SU-DHL-6 (cell line): ENCODE measurements at regions not wholly inside any gene's neighbourhood (a gene's known extent, or its start where the extent isn't known, plus 50 kb on each side); places are given as distances from the start of the nearest gene placed in this dataset.

Source experiments
- H2AFZ ChIP-seq: fragments of 200-600 bp; sonication (generic); 2 replicates; pipeline ENCODE4 v1.6.1; 2014; ENCODE audit warnings: low read depth, mild to moderate bottlenecking, moderate library complexity, mixed read lengths, antibody characterized with exemption, low read length; ENCODE audit not compliant: severe bottlenecking
- H3F3A ChIP-seq: fragments of 200-600 bp; shearing (Covaris generic); 2 replicates; pipeline ENCODE4 v1.6.0; 2016; ENCODE audit warnings: antibody characterized with exemption, mild to moderate bottlenecking; ENCODE audit not compliant: insufficient read depth
- H3K27ac ChIP-seq: fragments of 200-600 bp; sonication (generic); 2 replicates; pipeline ENCODE4 v1.5.1; 2016; ENCODE audit warnings: low read depth, mild to moderate bottlenecking, low read length, moderate library complexity, mixed read lengths
- H3K27me3 ChIP-seq: fragments of 200-600 bp; sonication (generic), shearing (Covaris generic); 2 replicates; pipeline ENCODE4 v1.6.0; 2014; ENCODE audit warnings: mild to moderate bottlenecking, low read length
- H3K36me3 ChIP-seq: fragments of 200-600 bp; sonication (generic); 2 replicates; pipeline ENCODE4 v1.6.1; 2014; ENCODE audit warnings: mild to moderate bottlenecking, low read length, mixed read lengths
- H3K4me2 ChIP-seq: fragments of 300-600, 200-600 bp; shearing (Covaris generic), sonication (generic); 2 replicates; pipeline ENCODE4 v1.6.0; 2014; ENCODE audit warnings: low read length, low read depth, mild to moderate bottlenecking; ENCODE audit not compliant: poor library complexity, severe bottlenecking
- H3K4me3 ChIP-seq: fragments of 200-600 bp; sonication (generic); 2 replicates; pipeline ENCODE4 v1.5.1; 2014; ENCODE audit warnings: antibody characterized with exemption, low read length, mild to moderate bottlenecking, mixed read lengths; ENCODE audit not compliant: insufficient read depth, poor library complexity, severe bottlenecking
- H3K79me2 ChIP-seq: fragments of 200-600 bp; sonication (generic); 2 replicates; pipeline ENCODE4 v1.6.1; 2014; ENCODE audit warnings: mild to moderate bottlenecking, low read length, moderate library complexity; ENCODE audit not compliant: insufficient read depth
- H3K9ac ChIP-seq: fragments of 200-600 bp; sonication (generic); 2 replicates; pipeline ENCODE4 v1.7.0; 2014; ENCODE audit warnings: mild to moderate bottlenecking, low read length
- H3K9me2 ChIP-seq: fragments of 200-600 bp; sonication (generic); replicated peaks from 2 replicates; pipeline ENCODE4 v1.6.1; 2014; ENCODE audit warnings: low read length; ENCODE audit not compliant: insufficient read depth
- H3K9me3 ChIP-seq: fragments of 200-600 bp; sonication (generic); 2 replicates; pipeline ENCODE4 v1.6.1; 2014; ENCODE audit warnings: low read length, mixed read lengths; ENCODE audit not compliant: insufficient read depth
- H4K20me1 ChIP-seq: fragments of 200-600 bp; sonication (generic); 2 replicates; pipeline ENCODE4 v1.6.1; 2014; ENCODE audit warnings: low read depth, mild to moderate bottlenecking, antibody characterized with exemption, low read length, moderate library complexity, mixed read lengths
- EZH2phosphoT487 ChIP-seq: fragments of 200-600 bp; sonication (generic), shearing (Covaris generic); conservative IDR thresholded peaks from 2 replicates; pipeline ENCODE4 v1.6.1; 2018; ENCODE audit warnings: mild to moderate bottlenecking, antibody characterized with exemption, low read length, moderate library complexity, mixed read lengths
- TF ChIP-seq, protein P1 (sequence below): fragments of 200-600 bp; sonication (generic); IDR thresholded peaks from one replicate; pipeline ENCODE4 v1.5.1; 2017; ENCODE audit warnings: antibody characterized with exemption, mild to moderate bottlenecking, low read length, moderate library complexity; ENCODE audit not compliant: insufficient read depth, poor library complexity, severe bottlenecking

DNA sequence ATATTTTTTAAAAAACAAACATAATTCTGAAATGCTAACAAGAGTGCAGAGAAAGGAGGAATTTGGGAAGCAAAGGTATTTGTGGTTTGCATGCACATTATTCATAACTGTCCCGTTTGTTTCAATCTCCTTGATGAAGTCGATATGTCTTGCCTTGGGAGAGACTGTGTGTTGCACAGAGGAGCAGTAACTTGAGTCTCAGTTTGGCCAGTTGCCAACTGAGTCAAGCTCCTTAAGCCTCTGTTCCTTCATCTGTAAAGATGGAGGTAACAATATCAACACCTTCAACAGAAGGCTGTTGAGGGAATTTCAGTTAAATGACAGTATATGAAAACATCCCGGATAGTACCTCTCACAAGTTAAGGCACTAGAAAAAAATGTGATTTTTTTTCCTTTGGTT lies 226.2 kb downstream of the ASXL3 start:
- no peak overlapping the region for H2AFZ ChIP-seq
- no peaks in the 10 kb centered on the region for H3K79me2 ChIP-seq

DNA sequence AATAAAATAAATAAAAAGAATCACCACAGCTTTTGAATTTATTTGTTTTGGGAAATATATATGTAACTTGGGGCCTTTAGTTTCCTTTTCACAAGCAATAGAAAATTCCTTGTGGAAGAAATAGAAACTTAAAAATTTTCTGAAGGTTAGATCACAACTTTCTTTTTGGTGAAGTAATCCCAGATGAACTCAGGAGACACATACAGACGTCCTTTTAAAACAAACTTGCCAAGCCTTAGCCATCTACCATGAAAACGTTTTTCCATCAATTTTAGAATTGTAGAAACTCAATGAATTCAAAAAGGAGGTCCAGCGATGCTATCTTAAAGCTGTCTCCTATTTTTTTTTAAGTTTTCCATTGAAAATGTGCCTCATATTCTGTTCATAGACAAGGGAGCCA lies 225.6 kb downstream of the ASXL3 start:
- no peaks in the 10 kb centered on the region for H3K9me2 ChIP-seq
- H3K9ac ChIP-seq = no peak overlapping the region
- TF ChIP-seq, protein P1, sequence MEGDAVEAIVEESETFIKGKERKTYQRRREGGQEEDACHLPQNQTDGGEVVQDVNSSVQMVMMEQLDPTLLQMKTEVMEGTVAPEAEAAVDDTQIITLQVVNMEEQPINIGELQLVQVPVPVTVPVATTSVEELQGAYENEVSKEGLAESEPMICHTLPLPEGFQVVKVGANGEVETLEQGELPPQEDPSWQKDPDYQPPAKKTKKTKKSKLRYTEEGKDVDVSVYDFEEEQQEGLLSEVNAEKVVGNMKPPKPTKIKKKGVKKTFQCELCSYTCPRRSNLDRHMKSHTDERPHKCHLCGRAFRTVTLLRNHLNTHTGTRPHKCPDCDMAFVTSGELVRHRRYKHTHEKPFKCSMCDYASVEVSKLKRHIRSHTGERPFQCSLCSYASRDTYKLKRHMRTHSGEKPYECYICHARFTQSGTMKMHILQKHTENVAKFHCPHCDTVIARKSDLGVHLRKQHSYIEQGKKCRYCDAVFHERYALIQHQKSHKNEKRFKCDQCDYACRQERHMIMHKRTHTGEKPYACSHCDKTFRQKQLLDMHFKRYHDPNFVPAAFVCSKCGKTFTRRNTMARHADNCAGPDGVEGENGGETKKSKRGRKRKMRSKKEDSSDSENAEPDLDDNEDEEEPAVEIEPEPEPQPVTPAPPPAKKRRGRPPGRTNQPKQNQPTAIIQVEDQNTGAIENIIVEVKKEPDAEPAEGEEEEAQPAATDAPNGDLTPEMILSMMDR = no peak
- TF ChIP-seq EZH2phosphoT487 = no peak
- no peak overlapping the region for H3K27ac ChIP-seq
- H3F3A ChIP-seq = no peaks in the 10 kb centered on the region
- no peak overlapping the region for H3K4me3 ChIP-seq
- H3K79me2 ChIP-seq = no peaks in the 10 kb centered on the region
- H3K36me3 ChIP-seq = no peaks in the 10 kb centered on the region
- H3K27me3 ChIP-seq = no peaks in the 10 kb centered on the region
- H3K4me2 ChIP-seq = no peak overlapping the region
- no peaks in the 10 kb centered on the region for H4K20me1 ChIP-seq
- no peaks in the 10 kb centered on the region for H3K9me3 ChIP-seq
- H2AFZ ChIP-seq = no peak overlapping the region

More for the DNA sequence above, 226.2 kb downstream of the ASXL3 start:
- Histone ChIP-seq H3K9ac (no peak overlapping the region), H3K27me3 (no peaks in the 10 kb centered on the region), H3K9me3 (no peaks in the 10 kb centered on the region), H3K4me2 (no peak overlapping the region), H3F3A (no peaks in the 10 kb centered on the region), H4K20me1 (no peaks in the 10 kb centered on the region), H3K27ac (no peak overlapping the region), H3K9me2 (no peaks in the 10 kb centered on the region), H3K36me3 (no peaks in the 10 kb centered on the region), H3K4me3 (no peak overlapping the region)
- TF ChIP-seq, protein P1 = no peak
- no peak for TF ChIP-seq EZH2phosphoT487

DNA sequence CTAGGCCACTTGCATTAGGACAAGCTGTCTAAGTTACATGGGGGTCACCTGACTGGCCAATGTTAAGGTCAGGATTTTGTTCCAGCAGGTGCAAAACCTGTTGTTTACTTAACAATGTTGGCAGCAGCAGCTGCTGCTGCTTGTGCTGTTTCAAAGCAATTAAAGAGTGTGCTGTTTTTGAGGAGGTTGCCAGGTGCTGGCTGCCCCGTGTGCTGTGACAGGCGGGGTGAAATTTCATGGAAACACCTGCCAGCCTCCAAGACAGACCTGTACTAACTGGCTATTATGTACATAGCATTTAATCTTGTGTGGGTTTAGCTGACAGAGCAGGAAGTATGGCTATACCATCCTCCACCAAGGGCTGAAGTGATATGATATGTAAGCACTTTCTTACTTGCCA lies 224.9 kb downstream of the ASXL3 start:
- no peaks in the 10 kb centered on the region for H3K9me2 ChIP-seq
- no peaks in the 10 kb centered on the region for H3K27me3 ChIP-seq
- H3K9me3 ChIP-seq = no peaks in the 10 kb centered on the region
- H4K20me1 ChIP-seq = no peaks in the 10 kb centered on the region
- no peak overlapping the region for H3K27ac ChIP-seq
- no peak overlapping the region for H3K9ac ChIP-seq
- TF ChIP-seq EZH2phosphoT487 = no peak
- TF ChIP-seq, protein P1 = no peak
- no peaks in the 10 kb centered on the region for H3K36me3 ChIP-seq
- H3K4me3 ChIP-seq = no peak overlapping the region
- H3K79me2 ChIP-seq = no peaks in the 10 kb centered on the region
- no peak overlapping the region for H3K4me2 ChIP-seq
- H3F3A ChIP-seq = no peaks in the 10 kb centered on the region
- no peak overlapping the region for H2AFZ ChIP-seq
